GM18907 (cell line): ENCODE measurements at regions not wholly inside any gene's neighbourhood (a gene's known extent, or its start where the extent isn't known, plus 50 kb on each side); places are given as distances from the start of the nearest gene placed in this dataset.

ENCODE experiments used
- ATAC-seq: cut with Tn5 transposase; IDR thresholded peaks from one replicate; pipeline ENCODE4 v1.9.1; 2021; ENCODE audit warnings: mild to moderate bottlenecking, moderate library complexity; ENCODE audit not compliant: unreplicated experiment

DNA sequence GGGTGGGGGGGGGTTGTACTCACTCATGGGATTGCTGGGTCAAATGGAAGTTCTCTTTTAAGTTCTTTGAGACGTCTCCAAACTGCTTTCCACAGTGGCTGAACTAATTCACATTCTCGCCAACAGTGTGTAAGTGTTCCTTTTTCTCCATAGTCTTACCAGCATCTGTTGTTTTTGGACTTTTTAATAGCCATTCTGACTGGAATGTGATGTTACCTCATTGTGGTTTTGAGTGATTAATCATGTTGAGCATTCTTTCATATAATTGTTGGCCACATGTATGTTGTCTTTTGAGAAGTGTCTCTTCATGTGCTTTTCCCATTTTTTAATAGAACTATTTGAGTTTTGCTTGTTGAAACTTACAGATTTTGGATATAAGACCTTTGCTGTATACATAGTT lies 94.9 kb upstream of the PLPPR1 start:
- ATAC-seq = no peak

DNA sequence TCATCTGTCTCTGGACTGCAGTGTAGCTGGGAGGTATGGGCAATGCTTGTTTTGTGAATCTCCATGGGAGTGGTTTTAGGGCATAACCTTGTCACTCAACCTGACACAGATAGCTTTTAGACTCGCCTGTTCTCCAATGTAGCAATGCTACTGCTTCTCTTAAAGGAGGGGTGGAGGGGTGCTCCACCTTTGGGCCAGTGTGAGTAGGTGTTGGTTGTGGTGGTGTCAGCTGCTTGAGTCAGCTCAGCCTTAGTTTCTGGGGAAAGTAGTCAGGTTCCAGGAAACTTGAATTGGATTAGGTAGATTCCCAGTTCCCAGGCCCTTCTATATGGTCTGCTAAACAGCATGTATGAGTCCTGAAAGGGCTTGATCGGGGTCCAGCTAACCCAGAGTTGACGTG lies 91.1 kb upstream of the PLPPR1 start:
- no peak for ATAC-seq

DNA sequence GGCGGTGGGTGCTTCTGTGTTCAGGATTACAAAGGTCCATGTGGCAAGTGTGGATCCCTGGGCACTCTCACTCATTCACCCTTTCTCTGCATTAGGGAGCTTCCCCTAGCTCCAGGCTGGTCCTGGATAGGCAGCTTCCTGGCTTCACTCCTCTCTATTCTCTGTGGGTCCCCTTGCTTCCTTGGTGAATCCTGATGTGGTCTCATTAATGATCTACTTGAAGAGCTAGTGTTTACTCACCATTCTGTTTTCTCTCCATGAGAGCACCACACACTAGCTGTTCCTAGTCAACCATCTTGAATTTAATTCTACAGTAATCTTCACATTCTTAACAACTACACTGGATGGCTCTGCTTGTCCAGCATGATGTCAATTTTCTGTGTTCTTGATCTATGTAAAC lies 90.0 kb upstream of the PLPPR1 start:
- no peak for ATAC-seq

DNA sequence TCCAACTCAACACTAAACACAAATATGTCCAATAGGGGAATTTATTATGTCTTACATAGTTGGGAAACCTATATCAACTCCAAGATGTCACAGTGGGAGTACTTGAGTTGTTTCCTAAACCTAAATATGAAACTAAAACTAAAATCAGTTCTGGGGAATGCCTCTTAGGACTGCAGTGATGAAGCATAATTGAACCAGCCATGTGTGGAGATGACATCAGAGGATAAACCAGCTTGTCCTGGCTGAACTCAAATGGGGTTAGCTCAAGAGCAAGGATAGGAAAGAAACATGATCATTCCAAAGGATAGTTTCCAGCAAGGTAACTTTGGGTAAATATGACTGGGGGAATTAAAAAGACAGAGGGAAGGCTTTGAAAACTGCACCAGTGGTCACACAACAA lies 88.9 kb upstream of the PLPPR1 start:
- ATAC-seq = no peak

DNA sequence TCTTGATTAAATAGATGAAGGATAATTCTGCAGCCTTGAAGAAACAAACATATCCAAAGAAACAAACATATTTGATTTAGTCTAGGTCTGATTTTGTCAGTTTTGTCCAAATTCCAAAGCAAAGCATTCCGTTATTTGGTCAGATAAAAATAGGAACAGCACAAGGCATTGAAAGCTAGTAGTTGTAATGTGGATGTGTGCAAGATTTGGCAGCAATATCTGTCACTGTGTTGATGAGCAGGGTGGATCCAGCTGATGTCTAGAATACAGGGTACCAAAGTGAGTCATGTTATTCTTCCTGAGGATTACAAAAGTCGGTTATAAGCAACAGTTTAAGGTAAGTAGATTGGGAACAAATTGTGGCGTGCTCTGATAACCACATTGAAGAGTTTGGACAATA lies 69.3 kb upstream of the PLPPR1 start:
- ATAC-seq = no peak
